Bone marrow (tissue), 2 donors: ENCODE measurements at regions not wholly inside any gene's neighbourhood (a gene's known extent, or its start where the extent isn't known, plus 50 kb on each side); places are given as distances from the start of the nearest gene placed in this dataset.

Experiments
- DNase-seq, 2 donors: peaks; one replicate each; lab custom pipeline; 2025; lab: John Stamatoyannopoulos, UW

GRCh38 chr2:57954020-57954419, 92.6 kb upstream of the VRK2 start:
- no peak for DNase-seq

GRCh38 chr2:57957238-57957637, 89.4 kb upstream of the VRK2 start:
- DNase-seq = no peak

- DNase-seq = no peak
These were observed 87.2 kb upstream of the VRK2 start for GRCh38 chr2:57959390-57959789.

- DNase-seq = no peak
These were observed 83.7 kb upstream of the VRK2 start for GRCh38 chr2:57962861-57963260.

DNA sequence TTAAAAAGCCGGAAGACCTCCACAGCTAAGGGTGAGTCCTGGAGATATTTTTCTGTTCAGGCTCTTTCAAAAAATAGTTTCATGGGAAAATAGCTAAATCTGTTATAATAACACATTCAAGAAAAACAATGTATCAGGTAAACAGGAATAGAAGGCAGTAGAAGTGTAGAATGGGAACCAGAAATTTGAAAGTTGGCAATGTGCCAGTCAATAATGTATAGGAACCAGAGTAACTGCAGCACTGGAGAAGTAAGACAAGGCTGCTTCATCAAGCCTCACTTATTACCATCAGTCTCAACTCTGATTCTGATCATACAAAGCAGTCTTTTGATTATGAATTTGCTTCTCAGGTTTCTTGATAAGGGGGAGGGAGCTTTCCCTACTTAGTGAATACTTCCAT, 81.4 kb upstream of the VRK2 start:
- no peak for DNase-seq

- no peak for DNase-seq
These were observed 80.6 kb upstream of the VRK2 start for GRCh38 chr2:57965961-57966360.

DNA sequence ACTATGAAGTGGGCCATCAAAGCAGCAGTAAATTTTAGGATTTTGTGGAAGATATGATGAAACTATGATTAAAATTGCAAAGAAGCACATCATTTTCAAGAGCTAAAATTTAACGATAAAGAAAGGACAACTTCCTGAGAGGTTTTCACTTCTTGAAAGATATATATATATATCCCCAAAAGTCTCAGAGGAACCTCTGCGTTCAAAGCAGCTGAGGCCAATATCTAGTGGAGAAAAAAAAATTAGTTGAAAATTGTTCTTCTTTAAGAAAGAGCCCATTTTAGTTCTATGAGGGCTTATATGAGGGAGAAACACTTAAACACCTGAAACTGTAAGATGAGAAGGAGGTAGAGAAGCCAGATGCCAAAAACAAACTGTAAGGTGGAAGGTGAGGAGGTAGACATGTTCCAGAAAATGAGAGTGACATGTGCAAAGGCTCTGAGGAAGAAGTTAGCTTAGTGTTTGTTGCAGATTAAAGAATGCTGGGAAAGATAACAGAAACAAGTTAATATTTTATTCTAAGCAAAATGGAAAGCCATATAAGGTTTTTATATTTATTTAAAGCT, 72.9 kb upstream of the VRK2 start:
- no peak for DNase-seq

DNA sequence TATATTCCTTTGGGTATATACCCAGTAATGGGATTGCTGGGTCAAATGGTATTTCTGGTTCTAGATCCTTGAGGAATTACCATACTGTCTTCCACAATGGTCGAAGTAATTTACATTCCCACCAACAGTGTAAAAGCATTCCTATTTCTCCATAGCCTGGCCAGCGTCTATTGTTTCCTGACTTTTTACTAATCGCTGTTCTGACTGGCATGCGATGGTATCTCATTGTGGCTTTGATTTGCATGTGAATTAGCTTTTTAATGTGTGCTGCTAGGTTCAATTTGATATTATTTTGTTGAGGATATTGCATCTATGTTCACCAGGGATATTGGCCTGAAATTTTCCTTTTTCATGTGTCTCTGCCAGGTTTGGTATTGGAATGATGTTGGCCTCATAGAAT, 67.4 kb upstream of the VRK2 start:
- no peak for DNase-seq

- DNase-seq = peak in 1 of 2 donors; percentile 38
These were observed 65.4 kb upstream of the VRK2 start for GRCh38 chr2:57981083-57981768.

DNA sequence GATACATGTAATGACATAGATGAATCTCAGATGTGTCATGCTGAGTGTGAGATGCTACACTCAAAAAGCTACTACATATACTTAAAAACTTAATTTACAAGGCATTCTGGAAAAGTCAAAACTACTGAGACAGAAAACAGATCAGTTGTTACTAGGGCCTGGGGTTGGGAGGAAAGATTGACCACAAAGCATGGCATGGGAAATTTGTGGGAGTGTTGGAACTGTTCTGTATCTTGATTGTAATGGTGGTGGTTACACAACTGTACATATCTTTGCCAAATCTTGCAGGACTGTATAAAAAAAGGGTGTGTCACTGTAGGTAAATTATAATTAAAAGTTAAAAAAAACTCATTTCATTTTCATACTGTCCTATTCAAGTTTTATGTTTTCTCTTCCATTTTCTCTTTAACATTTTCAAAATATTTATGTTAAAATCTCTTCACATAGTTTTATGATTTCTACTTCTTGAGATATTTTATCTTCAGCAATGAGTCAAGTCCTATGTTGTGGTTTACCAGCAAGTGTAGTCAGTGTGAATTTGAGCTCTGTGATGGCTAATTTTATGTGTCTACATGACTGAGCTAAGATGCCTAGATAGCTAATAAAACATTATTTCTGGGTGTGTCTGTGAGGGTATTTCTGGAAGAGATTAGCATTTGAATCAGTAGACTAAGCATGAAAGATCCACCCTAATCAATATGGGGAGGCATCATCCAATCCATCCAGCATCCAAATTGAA, 58.6 kb upstream of the VRK2 start:
- DNase-seq = no peak

GRCh38 chr2:57990118-57990725, 56.4 kb upstream of the VRK2 start:
- no peak for DNase-seq
